HepG2 (cell line): ENCODE measurements at regions not wholly inside any gene's neighbourhood (a gene's known extent, or its start where the extent isn't known, plus 50 kb on each side); places are given as distances from the start of the nearest gene placed in this dataset.

Experiments used
- ATAC-seq: fragments of 200-7000 bp; cut with Tn5 transposase; 3 replicates; pipeline ENCODE4 v1.9.1; 2020; ENCODE audit warnings: mild to moderate bottlenecking, moderate library complexity
- BruUV-seq: library from RNA; stranded (reverse); fragments of 400-500 nt; replicated peaks from 2 replicates; lab custom pipeline; 2021; lab: Mats Ljungman, UMichigan
- CTCF ChIA-PET: fragments of 300-600 bp; formaldehyde crosslinking; extraction: SDS; loops from one replicate; lab custom pipeline; 2021; ENCODE audit warnings: low total read pairs, inconsistent platforms, low intra/inter-chr PET ratio; lab: Yijun Ruan, JAX
- POLR2A ChIA-PET: fragments of 350-600 bp; sonication (Branson Sonifier 250); formaldehyde crosslinking; loops from one replicate; lab custom pipeline; 2020; ENCODE audit warnings: antibody characterized with exemption, inconsistent platforms; lab: Yijun Ruan, JAX
- DNase-seq: peaks from one replicate; pipeline ENCODE4 v3.0.0-alpha.2; 2015; ENCODE audit warnings: low spot score
- FAIRE-seq: peaks from 3 replicates; lab custom pipeline; 2011; peaks lifted over from hg19 to GRCh38; lab: Jason Lieb, UNC
- H2AFZ ChIP-seq: one replicate; pipeline ENCODE4 v1.6.1; 2011; ENCODE audit warnings: low read length, inconsistent platforms
- H3K27ac ChIP-seq: fragments of 300-600 bp; 3 replicates; pipeline ENCODE4 v1.8.0; 2011; ENCODE audit warnings: mixed run types, mild to moderate bottlenecking, mixed read lengths, low read length, inconsistent platforms; ENCODE audit not compliant: insufficient read depth; ENCODE audit errors: extremely low read length
- H3K27me3 ChIP-seq, 2 experiments: fragments of 200-600 bp in 1 of 2; 2 replicates in 1 of 2; 3 replicates in 1 of 2; pipeline versions ENCODE4 v1.6.0 to v1.8.0; 2011; ENCODE audit warnings: low read length in 2 of 2, mild to moderate bottlenecking in 2 of 2, moderate library complexity in 2 of 2, inconsistent platforms in 1 of 2; ENCODE audit not compliant: insufficient read depth in 2 of 2, control insufficient read depth in 1 of 2
- H3K36me3 ChIP-seq, 2 experiments: fragments of 200-600 bp in 1 of 2; replicated peaks in 1 of 2; 2 replicates in 1 of 2; 3 replicates in 1 of 2; pipeline versions ENCODE4 v1.5.1 to v1.8.0; 2011; ENCODE audit warnings: low read length in 2 of 2, inconsistent platforms in 1 of 2; ENCODE audit not compliant: insufficient read depth in 2 of 2, control insufficient read depth in 1 of 2
- H3K4me1 ChIP-seq: 2 replicates; pipeline ENCODE4 v1.5.1; 2012; ENCODE audit warnings: low read length, inconsistent platforms; ENCODE audit not compliant: insufficient read depth
- H3K4me2 ChIP-seq: 2 replicates; pipeline ENCODE4 v1.6.0; 2011; ENCODE audit warnings: low read depth, low read length, inconsistent platforms
- H3K4me3 ChIP-seq, 3 experiments: fragments of 200-600 bp in 1 of 3; sonication (generic), shearing (Covaris generic) in 1 of 3; replicated peaks in 1 of 3; 2 replicates each; pipeline ENCODE4 v1.5.1; 2011 to 2016; ENCODE audit warnings: low read length in 3 of 3, inconsistent platforms in 2 of 3, low read depth in 2 of 3, mild to moderate bottlenecking in 2 of 3, control low read depth in 1 of 3, mixed read lengths in 1 of 3; ENCODE audit not compliant: insufficient read depth in 1 of 3
- H3K79me2 ChIP-seq: one replicate; pipeline ENCODE4 v1.6.1; 2011; ENCODE audit warnings: low read length, inconsistent platforms; ENCODE audit not compliant: insufficient read depth
- H3K9ac ChIP-seq: 2 replicates; pipeline ENCODE4 v1.6.0; 2011; ENCODE audit warnings: mild to moderate bottlenecking, low read depth, low read length, inconsistent platforms; ENCODE audit not compliant: insufficient read depth
- H3K9me3 ChIP-seq: 2 replicates; pipeline ENCODE4 v1.5.1; 2012; ENCODE audit warnings: mild to moderate bottlenecking, low read length
- H4K20me1 ChIP-seq: 2 replicates; pipeline ENCODE4 v1.6.0; 2011; ENCODE audit warnings: inconsistent platforms, mild to moderate bottlenecking, low read length, moderate library complexity; ENCODE audit not compliant: insufficient read depth
- CENPBD1 ChIP-seq: sonication (generic); formaldehyde crosslinking; IDR thresholded peaks from 2 replicates; pipeline ENCODE4 v1.8.0; 2022; ENCODE audit warnings: missing genetic modification reagents, low read depth, mild to moderate bottlenecking, borderline replicate concordance
- CSRNP1 ChIP-seq: sonication (generic); formaldehyde crosslinking; IDR thresholded peaks from 2 replicates; pipeline ENCODE4 v1.8.1; 2023; ENCODE audit warnings: mild to moderate bottlenecking, missing genetic modification reagents
- GFI1 ChIP-seq: sonication (generic); formaldehyde crosslinking; IDR thresholded peaks from 2 replicates; pipeline ENCODE4 v1.5.0; 2020; ENCODE audit warnings: missing genetic modification reagents, mild to moderate bottlenecking, borderline replicate concordance
- GZF1 ChIP-seq: sonication (generic); formaldehyde crosslinking; IDR thresholded peaks from 2 replicates; pipeline ENCODE4 v1.5.1; 2020; ENCODE audit warnings: mild to moderate bottlenecking, missing genetic modification reagents
- KDM5A ChIP-seq: fragments of 200-600 bp; sonication (generic); IDR thresholded peaks from 2 replicates; pipeline ENCODE4 v1.7.0; 2018; ENCODE audit warnings: antibody characterized with exemption, mild to moderate bottlenecking, low read length, borderline replicate concordance
- PHF5A ChIP-seq: IDR thresholded peaks from one replicate; pipeline ENCODE4 v1.6.1; 2018; ENCODE audit warnings: low read depth, missing genetic modification reagents; ENCODE audit not compliant: unreplicated experiment
- SNAPC2 ChIP-seq: sonication (generic); formaldehyde crosslinking; IDR thresholded peaks from 2 replicates; pipeline ENCODE4 v1.8.1; 2022; ENCODE audit warnings: mild to moderate bottlenecking, missing genetic modification reagents
- ZKSCAN8 ChIP-seq: IDR thresholded peaks from 2 replicates; pipeline ENCODE4 v1.6.1; 2016; ENCODE audit warnings: borderline replicate concordance, missing genetic modification reagents, missing compliant biosample characterization
- ZNF251 ChIP-seq: sonication (generic); formaldehyde crosslinking; IDR thresholded peaks from 2 replicates; pipeline ENCODE4 v1.9.0; 2021; ENCODE audit warnings: mild to moderate bottlenecking, missing genetic modification reagents
- ZNF318 ChIP-seq: sonication (generic); formaldehyde crosslinking; IDR thresholded peaks from 2 replicates; pipeline ENCODE4 v1.4.0; 2020; ENCODE audit warnings: mild to moderate bottlenecking, missing genetic modification reagents
- ZNF564 ChIP-seq: sonication (generic); formaldehyde crosslinking; IDR thresholded peaks from 2 replicates; pipeline ENCODE4 v1.8.1; 2023; ENCODE audit warnings: mild to moderate bottlenecking, missing genetic modification reagents
- ZNF567 ChIP-seq: sonication (generic); formaldehyde crosslinking; IDR thresholded peaks from 2 replicates; pipeline ENCODE4 v1.8.1; 2023; ENCODE audit warnings: mild to moderate bottlenecking, missing genetic modification reagents, borderline replicate concordance
- ZNF616 ChIP-seq: sonication (generic); formaldehyde crosslinking; IDR thresholded peaks from 2 replicates; pipeline ENCODE4 v1.5.0; 2020; ENCODE audit warnings: low read depth, mild to moderate bottlenecking, missing genetic modification reagents
- ZNF703 ChIP-seq: sonication (generic); formaldehyde crosslinking; IDR thresholded peaks from 2 replicates; pipeline ENCODE4 v1.5.1; 2020; ENCODE audit warnings: missing genetic modification reagents, mild to moderate bottlenecking, moderate library complexity, borderline replicate concordance
- WGBS: methylation state at CpG from one replicate; pipeline ENCODE4 v1.1.6; 2017; ENCODE audit warnings: low lambda C conversion rate; 5-methylcytosine and 5-hydroxymethylcytosine counted together
- in situ Hi-C: cut with HindIII; loops from 2 replicates; pipeline ENCODE4 v1.10.0; 2017; ENCODE audit warnings: low pct_unique_long_range_greater_than_20kb; ENCODE audit not compliant: extremely low pct_ligation_motif_present
- intact Hi-C: fragments of 100-400 bp; cut with micrococcal nuclease; formaldehyde crosslinking; loops from one replicate; pipeline ENCODE4 v1.10.0; 2022; ENCODE audit not compliant: unreplicated experiment

DNA sequence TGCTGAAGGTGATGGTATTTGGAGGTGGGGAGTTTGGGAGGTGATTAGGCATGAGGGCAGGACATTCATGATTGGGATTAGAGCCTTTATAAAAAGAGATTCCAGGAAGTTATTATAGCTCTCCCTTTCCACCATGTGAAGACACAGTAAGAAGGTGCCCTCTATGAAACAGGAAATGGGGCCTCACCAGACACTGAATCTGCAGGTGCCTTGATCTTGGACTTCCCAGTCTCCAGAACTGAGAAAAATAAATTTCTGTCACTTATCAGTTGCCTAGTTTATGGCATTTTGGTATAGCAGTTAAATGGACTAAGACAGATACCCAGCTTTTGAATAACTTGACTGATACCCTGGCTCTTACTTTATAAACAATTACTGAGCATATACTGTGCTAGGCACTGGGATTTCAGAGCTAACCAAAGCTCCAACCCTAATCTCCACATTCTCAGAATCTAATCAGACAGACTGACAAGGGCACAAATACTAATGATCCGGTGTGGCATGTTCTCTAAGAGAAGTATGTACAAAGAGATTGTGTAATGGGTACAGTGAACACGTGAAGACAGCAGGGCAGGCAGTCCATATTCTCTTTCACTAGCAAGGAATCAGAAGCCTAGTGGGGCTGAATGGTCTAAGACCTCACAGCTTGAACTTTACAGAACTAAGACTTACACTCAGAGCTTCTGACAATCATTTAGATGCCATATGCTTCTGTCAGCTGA, 343.1 kb downstream of the WDR72 start:
- ChIA-PET POLR2A (interaction anchor here (1.5 kb wide), 1 partner anchor 37 kb away, joined by 8 read pairs; no protein-coding TSS in a partner anchor), CTCF (no interaction called here)
- Histone ChIP-seq H2AFZ (peak overlapping the region; percentile 70), H3K9ac (no peak overlapping the region), H4K20me1 (no peaks in the 10 kb centered on the region), H3K4me2 (peak overlapping the region; percentile 3; the same call in 1 of the 2 replicates), H3K4me1 (peaks cover 57% of the 10 kb centered on the region), H3K27me3 (no peaks in the 10 kb centered on the region), H3K4me3 (no peak overlapping the region), H3K9me3 (peaks cover 6% of the 10 kb centered on the region; the same call in 1 of the 2 replicates), H3K79me2 (no peaks in the 10 kb centered on the region), H3K27ac (peak overlapping the region; percentile 12), H3K36me3 (no peaks in the 10 kb centered on the region)
- no peak for ATAC-seq
- FAIRE-seq: no peak
- intact Hi-C loops (no loop called here), in situ Hi-C loops (no loop called here)
- no TSS peak for BruUV-seq
- DNase-seq: peak; percentile 11
- 37% methylated on average over 2 of the region's 2 CpGs for WGBS
- no peak for TF ChIP-seq CSRNP1 (CRISPR knock-in tag)
- no peak for TF ChIP-seq PHF5A (CRISPR knock-in tag)
- TF ChIP-seq CENPBD1 (CRISPR knock-in tag): no peak
- no peak for TF ChIP-seq KDM5A
- TF ChIP-seq ZNF251: no peak
- no peak for TF ChIP-seq ZNF567 (CRISPR knock-in tag)
- no peak for TF ChIP-seq ZNF318 (CRISPR knock-in tag)
- TF ChIP-seq ZNF703 (CRISPR knock-in tag): no peak
- TF ChIP-seq ZKSCAN8 (CRISPR knock-in tag): no peak
- TF ChIP-seq ZNF564: peak; percentile 92; the same call in 1 of the 2 replicates
- TF ChIP-seq ZNF616 (CRISPR knock-in tag): no peak
- TF ChIP-seq GFI1: no peak
- no peak for TF ChIP-seq GZF1 (CRISPR knock-in tag)
- TF ChIP-seq SNAPC2 (CRISPR knock-in tag): no peak
